ENCODE measurements at regions not wholly inside any gene's neighbourhood (a gene's known extent, or its start where the extent isn't known, plus 50 kb on each side); places are given as distances from the start of the nearest gene placed in this dataset.

- no peaks in the 10 kb centered on the region for H3K36me3 ChIP-seq (ENCODE audit: control insufficient read depth, insufficient read depth, low read length)
- H3K4me3 ChIP-seq (ENCODE audit: low read length): no peak overlapping the region
- no CpG with 5 or more reads among the region's 4 CpGs for WGBS (ENCODE audit: insufficient coverage, insufficient read length)
- no peak overlapping the region for H3K27ac ChIP-seq (ENCODE audit: low read length)
- no peaks in the 10 kb centered on the region for H3K27me3 ChIP-seq (ENCODE audit: control insufficient read depth, insufficient read depth, low read length)
- DNase-seq (ENCODE audit: low read depth, low spot score): no peak
- no peaks in the 10 kb centered on the region for H3K9me3 ChIP-seq (ENCODE audit: control insufficient read depth, insufficient read depth, low read length)
- no peaks in the 10 kb centered on the region for H3K4me1 ChIP-seq (ENCODE audit: control insufficient read depth, insufficient read depth, low read length)
Observed at GRCh38 chr12:23004473-23005020, 379.6 kb downstream of the ETNK1 start.

GRCh38 chr12:23005387-23005786 lies 380.4 kb downstream of the ETNK1 start:
- no peak for DNase-seq (ENCODE audit: low read depth, low spot score)
- Histone ChIP-seq H3K9me3 (ENCODE audit: control insufficient read depth, insufficient read depth, low read length) (no peaks in the 10 kb centered on the region), H3K4me1 (ENCODE audit: control insufficient read depth, insufficient read depth, low read length) (no peaks in the 10 kb centered on the region), H3K4me3 (ENCODE audit: low read length) (no peak overlapping the region), H3K27ac (ENCODE audit: low read length) (no peak overlapping the region), H3K36me3 (ENCODE audit: control insufficient read depth, insufficient read depth, low read length) (no peaks in the 10 kb centered on the region), H3K27me3 (ENCODE audit: control insufficient read depth, insufficient read depth, low read length) (no peaks in the 10 kb centered on the region)
- WGBS (ENCODE audit: insufficient coverage, insufficient read length): no CpG with 5 or more reads among the region's 2 CpGs

- Histone ChIP-seq H3K4me1 (ENCODE audit: control insufficient read depth, insufficient read depth, low read length) (no peaks in the 10 kb centered on the region), H3K27ac (ENCODE audit: low read length) (no peak overlapping the region), H3K9me3 (ENCODE audit: control insufficient read depth, insufficient read depth, low read length) (no peaks in the 10 kb centered on the region), H3K27me3 (ENCODE audit: control insufficient read depth, insufficient read depth, low read length) (no peaks in the 10 kb centered on the region), H3K4me3 (ENCODE audit: low read length) (no peak overlapping the region), H3K36me3 (ENCODE audit: control insufficient read depth, insufficient read depth, low read length) (no peaks in the 10 kb centered on the region)
- DNase-seq (ENCODE audit: low read depth, low spot score): no peak
- no CpG with 5 or more reads among the region's 2 CpGs for WGBS (ENCODE audit: insufficient coverage, insufficient read length)
Observed at GRCh38 chr12:23006413-23006812, 381.4 kb downstream of the ETNK1 start.

- Histone ChIP-seq H3K4me1 (ENCODE audit: control insufficient read depth, insufficient read depth, low read length) (no peaks in the 10 kb centered on the region), H3K36me3 (ENCODE audit: control insufficient read depth, insufficient read depth, low read length) (no peaks in the 10 kb centered on the region), H3K27me3 (ENCODE audit: control insufficient read depth, insufficient read depth, low read length) (no peaks in the 10 kb centered on the region), H3K9me3 (ENCODE audit: control insufficient read depth, insufficient read depth, low read length) (no peaks in the 10 kb centered on the region), H3K4me3 (ENCODE audit: low read length) (no peak overlapping the region), H3K27ac (ENCODE audit: low read length) (no peak overlapping the region)
- no peak for DNase-seq (ENCODE audit: low read depth, low spot score)
- no CpG with 5 or more reads among the region's 5 CpGs for WGBS (ENCODE audit: insufficient coverage, insufficient read length)
Observed at GRCh38 chr12:23008623-23009022, 383.7 kb downstream of the ETNK1 start.

- Histone ChIP-seq H3K9me3 (ENCODE audit: control insufficient read depth, insufficient read depth, low read length) (no peaks in the 10 kb centered on the region), H3K4me1 (ENCODE audit: control insufficient read depth, insufficient read depth, low read length) (no peaks in the 10 kb centered on the region), H3K4me3 (ENCODE audit: low read length) (no peak overlapping the region), H3K36me3 (ENCODE audit: control insufficient read depth, insufficient read depth, low read length) (no peaks in the 10 kb centered on the region), H3K27ac (ENCODE audit: low read length) (no peak overlapping the region), H3K27me3 (ENCODE audit: control insufficient read depth, insufficient read depth, low read length) (no peaks in the 10 kb centered on the region)
- DNase-seq (ENCODE audit: low read depth, low spot score): no peak
Observed at GRCh38 chr12:23014749-23015148, 389.8 kb downstream of the ETNK1 start.

- Histone ChIP-seq H3K27me3 (ENCODE audit: control insufficient read depth, insufficient read depth, low read length) (no peaks in the 10 kb centered on the region), H3K36me3 (ENCODE audit: control insufficient read depth, insufficient read depth, low read length) (no peaks in the 10 kb centered on the region), H3K27ac (ENCODE audit: low read length) (peak overlapping the region; percentile 57), H3K9me3 (ENCODE audit: control insufficient read depth, insufficient read depth, low read length) (no peaks in the 10 kb centered on the region), H3K4me3 (ENCODE audit: low read length) (no peak overlapping the region), H3K4me1 (ENCODE audit: control insufficient read depth, insufficient read depth, low read length) (peaks cover 2% of the 10 kb centered on the region; the same call in 1 of the 2 replicates)
- DNase-seq (ENCODE audit: low read depth, low spot score): peak; percentile 27
- no CpG with 5 or more reads among the region's 1 CpG for WGBS (ENCODE audit: insufficient coverage, insufficient read length)
Observed at GRCh38 chr12:23025372-23026016, 400.5 kb downstream of the ETNK1 start.

GRCh38 chr12:23028158-23028802 lies 403.3 kb downstream of the ETNK1 start:
- no peaks in the 10 kb centered on the region for H3K36me3 ChIP-seq (ENCODE audit: control insufficient read depth, insufficient read depth, low read length)
- H3K9me3 ChIP-seq (ENCODE audit: control insufficient read depth, insufficient read depth, low read length): no peaks in the 10 kb centered on the region
- H3K4me3 ChIP-seq (ENCODE audit: low read length): no peak overlapping the region
- no peak for DNase-seq (ENCODE audit: low read depth, low spot score)
- no peaks in the 10 kb centered on the region for H3K27me3 ChIP-seq (ENCODE audit: control insufficient read depth, insufficient read depth, low read length)
- no CpG with 5 or more reads among the region's 4 CpGs for WGBS (ENCODE audit: insufficient coverage, insufficient read length)
- peaks cover 2% of the 10 kb centered on the region; the same call in 1 of the 2 replicates for H3K4me1 ChIP-seq (ENCODE audit: control insufficient read depth, insufficient read depth, low read length)
- no peak overlapping the region for H3K27ac ChIP-seq (ENCODE audit: low read length)

GRCh38 chr12:23029185-23029584 lies 404.2 kb downstream of the ETNK1 start:
- Histone ChIP-seq H3K27me3 (ENCODE audit: control insufficient read depth, insufficient read depth, low read length) (no peaks in the 10 kb centered on the region), H3K9me3 (ENCODE audit: control insufficient read depth, insufficient read depth, low read length) (no peaks in the 10 kb centered on the region), H3K27ac (ENCODE audit: low read length) (no peak overlapping the region), H3K4me1 (ENCODE audit: control insufficient read depth, insufficient read depth, low read length) (peaks cover 2% of the 10 kb centered on the region; the same call in 1 of the 2 replicates), H3K36me3 (ENCODE audit: control insufficient read depth, insufficient read depth, low read length) (no peaks in the 10 kb centered on the region), H3K4me3 (ENCODE audit: low read length) (no peak overlapping the region)
- no CpG with 5 or more reads among the region's 3 CpGs for WGBS (ENCODE audit: insufficient coverage, insufficient read length)
- DNase-seq (ENCODE audit: low read depth, low spot score): no peak

- no peak for DNase-seq (ENCODE audit: low read depth, low spot score)
- no peak overlapping the region for H3K27ac ChIP-seq (ENCODE audit: low read length)
- H3K9me3 ChIP-seq (ENCODE audit: control insufficient read depth, insufficient read depth, low read length): no peaks in the 10 kb centered on the region
- H3K27me3 ChIP-seq (ENCODE audit: control insufficient read depth, insufficient read depth, low read length): no peaks in the 10 kb centered on the region
- WGBS (ENCODE audit: insufficient coverage, insufficient read length): no CpG with 5 or more reads among the region's 2 CpGs
- H3K4me1 ChIP-seq (ENCODE audit: control insufficient read depth, insufficient read depth, low read length): no peaks in the 10 kb centered on the region; the same call in 1 of the 2 replicates
- no peak overlapping the region for H3K4me3 ChIP-seq (ENCODE audit: low read length)
- H3K36me3 ChIP-seq (ENCODE audit: control insufficient read depth, insufficient read depth, low read length): no peaks in the 10 kb centered on the region
Observed at GRCh38 chr12:23039834-23040233, 414.9 kb downstream of the ETNK1 start.

- no peaks in the 10 kb centered on the region for H3K27me3 ChIP-seq (ENCODE audit: control insufficient read depth, insufficient read depth, low read length)
- whole genome bisulfite sequencing (ENCODE audit: insufficient coverage, insufficient read length): no CpG with 5 or more reads among the region's 2 CpGs
- H3K36me3 ChIP-seq (ENCODE audit: control insufficient read depth, insufficient read depth, low read length): no peaks in the 10 kb centered on the region
- DNase-seq (ENCODE audit: low read depth, low spot score): no peak
- no peak overlapping the region for H3K27ac ChIP-seq (ENCODE audit: low read length)
- H3K9me3 ChIP-seq (ENCODE audit: control insufficient read depth, insufficient read depth, low read length): no peaks in the 10 kb centered on the region
- H3K4me3 ChIP-seq (ENCODE audit: low read length): no peak overlapping the region
- no peaks in the 10 kb centered on the region; the same call in 1 of the 2 replicates for H3K4me1 ChIP-seq (ENCODE audit: control insufficient read depth, insufficient read depth, low read length)
Observed at GRCh38 chr12:23041774-23042173, 416.8 kb downstream of the ETNK1 start.
